Skin epidermis (tissue), 12 donors: ENCODE measurements at regions not wholly inside any gene's neighbourhood (a gene's known extent, or its start where the extent isn't known, plus 50 kb on each side); places are given as distances from the start of the nearest gene placed in this dataset.
"Not testable (repeated sequence)": the region's sequence is repeated elsewhere in the genome, so short reads cannot be mapped to it uniquely, and the experiment has no call there.

Experiments
- H3K27ac ChIP-seq, 21 experiments: fragments of 200-600 bp; sonication (generic) in 11 of 21; one replicate each; pipeline ENCODE4 v1.5.0; 2020; ENCODE audit warnings: mild to moderate bottlenecking in 3 of 21, inconsistent platforms in 2 of 21, moderate library complexity in 2 of 21
- H3K4me3 ChIP-seq, 7 experiments: fragments of 200-600 bp; sonication (generic) in 2 of 7; one replicate each; pipeline ENCODE4 v1.5.0; 2020; ENCODE audit warnings: inconsistent platforms in 2 of 7, mild to moderate bottlenecking in 2 of 7, moderate library complexity in 1 of 7

DNA sequence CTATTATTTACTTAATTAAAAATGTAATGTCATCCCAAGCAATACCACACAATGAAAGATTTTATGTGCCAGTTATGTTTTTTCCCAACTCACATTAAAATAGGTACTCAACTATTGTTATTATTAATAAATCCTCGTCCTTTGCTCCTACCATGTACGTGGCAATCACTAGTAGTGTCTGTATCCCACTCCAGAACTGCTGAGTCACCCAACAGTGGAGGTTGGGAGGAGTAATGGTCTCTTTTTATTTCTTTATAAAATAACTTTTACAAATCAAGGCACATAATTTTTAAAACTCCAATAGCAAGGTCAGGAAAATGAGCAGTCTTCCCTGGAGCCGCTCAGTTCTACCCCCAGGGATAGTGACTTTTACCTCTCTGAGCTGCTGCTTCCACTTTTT is 273.5 kb upstream of the PLPP4 start:
- Histone ChIP-seq H3K4me3 (no peak overlapping the region), H3K27ac (no peak overlapping the region)

GRCh38 chr10:120184547-120185337 is 272.3 kb upstream of the PLPP4 start:
- no peak overlapping the region for H3K4me3 ChIP-seq

DNA sequence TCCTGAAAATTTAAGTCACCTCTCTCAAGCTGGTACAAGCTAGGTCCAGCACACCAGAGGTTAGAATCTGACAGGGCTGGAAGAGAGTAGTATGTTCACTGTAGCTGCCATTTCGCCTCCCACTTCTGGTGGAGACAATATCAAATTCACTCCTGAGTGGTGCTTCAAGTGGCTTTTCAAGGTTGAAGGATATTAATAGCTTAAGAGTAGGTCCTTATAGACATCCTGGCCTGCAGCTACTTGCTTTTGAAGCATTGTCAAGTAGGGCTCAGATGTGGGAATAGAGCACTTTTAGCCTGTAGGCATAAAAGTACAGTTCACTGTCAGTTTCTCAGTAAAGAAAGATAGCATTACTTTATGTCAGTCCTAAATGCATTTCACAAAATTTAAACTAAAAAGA is 270.5 kb upstream of the PLPP4 start:
- Histone ChIP-seq H3K27ac (no peak overlapping the region), H3K4me3 (no peak overlapping the region)

More at GRCh38 chr10:120184547-120185337, 272.3 kb upstream of the PLPP4 start:
- no peak overlapping the region for H3K27ac ChIP-seq

DNA sequence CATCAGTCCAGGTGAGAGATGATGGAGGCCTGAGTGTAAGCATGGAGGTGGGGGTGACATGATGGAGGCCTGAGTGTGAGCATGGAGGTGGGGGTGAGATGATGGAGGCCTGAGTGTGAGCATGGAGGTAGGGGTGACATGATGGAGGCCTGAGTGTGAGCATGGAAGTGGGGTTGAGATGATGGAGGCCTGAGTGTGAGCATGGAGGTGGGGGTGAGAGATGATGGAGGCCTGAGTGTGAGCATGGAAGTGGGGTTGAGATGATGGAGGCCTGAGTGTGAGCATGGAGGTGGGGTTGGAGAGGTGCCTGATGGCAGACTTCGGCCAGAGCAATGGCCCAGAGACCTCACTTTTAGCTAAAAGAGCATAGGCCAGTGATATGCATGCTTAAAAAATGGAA is 269.9 kb upstream of the PLPP4 start:
- not testable (repeated sequence) for H3K27ac ChIP-seq, H3K4me3 ChIP-seq

GRCh38 chr10:120188950-120189349 is 268.1 kb upstream of the PLPP4 start:
- no peak overlapping the region for H3K27ac ChIP-seq
- no peak overlapping the region for H3K4me3 ChIP-seq

GRCh38 chr10:120195984-120196712 is 260.9 kb upstream of the PLPP4 start:
- Histone ChIP-seq H3K4me3 (no peak overlapping the region), H3K27ac (no peak overlapping the region)

DNA sequence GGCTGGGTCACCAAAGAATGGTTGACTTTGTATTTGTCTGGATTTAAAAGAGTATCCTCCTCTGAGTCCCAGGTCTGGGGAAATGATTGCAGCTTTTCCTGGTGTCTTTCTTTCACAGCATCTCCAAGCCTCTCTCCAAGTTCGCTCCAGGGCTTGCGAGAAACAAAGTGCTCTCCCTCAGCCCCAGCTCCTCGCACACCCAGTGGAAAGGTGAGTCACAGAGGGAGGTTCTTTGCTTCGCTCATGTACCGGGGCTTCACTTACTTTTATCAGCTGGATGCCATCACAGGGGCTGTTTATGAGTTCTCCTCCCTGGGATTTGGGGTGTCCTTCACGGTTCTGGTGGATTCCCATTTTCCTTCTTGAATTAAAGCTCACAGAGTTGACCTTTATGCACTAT is 252.2 kb upstream of the PLPP4 start:
- no peak overlapping the region for H3K4me3 ChIP-seq
- H3K27ac ChIP-seq: no peak overlapping the region

GRCh38 chr10:120205368-120206018 is 251.5 kb upstream of the PLPP4 start:
- no peak overlapping the region for H3K27ac ChIP-seq
- H3K4me3 ChIP-seq: no peak overlapping the region

GRCh38 chr10:120208488-120208887 is 248.5 kb upstream of the PLPP4 start:
- H3K27ac ChIP-seq: no peak overlapping the region

DNA sequence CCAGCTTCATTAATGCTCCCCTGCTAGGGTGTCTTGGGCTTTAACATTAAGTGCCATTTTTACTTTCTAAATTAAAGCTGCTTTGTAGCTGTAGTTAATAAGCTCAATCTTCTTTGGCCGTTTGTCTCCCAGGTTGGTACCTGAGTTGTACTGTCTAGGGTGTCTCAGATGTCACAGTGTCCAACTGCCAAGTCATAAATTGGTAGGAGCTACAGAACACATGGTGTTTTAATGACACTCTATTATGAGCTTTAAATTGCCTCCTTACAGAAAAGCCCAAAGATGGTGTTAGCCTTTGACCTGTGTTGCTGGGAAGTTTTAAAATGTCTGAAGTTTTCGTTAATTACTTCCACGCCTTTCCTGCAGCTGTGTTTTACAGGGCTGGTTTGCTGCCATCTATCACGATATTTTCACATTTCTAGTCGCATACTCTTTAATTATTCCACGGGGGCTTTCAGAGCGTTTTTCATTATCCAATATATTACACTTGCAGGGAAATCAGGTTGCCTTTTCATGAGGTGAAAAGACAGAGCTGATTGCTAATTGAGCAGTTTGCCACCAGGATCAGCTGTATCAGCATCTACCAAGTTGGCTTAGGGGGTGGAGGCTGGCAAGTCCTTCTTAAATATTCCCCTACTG is 247.8 kb upstream of the PLPP4 start:
- Histone ChIP-seq H3K27ac (no peak overlapping the region), H3K4me3 (no peak overlapping the region)

More at GRCh38 chr10:120208488-120208887, 248.5 kb upstream of the PLPP4 start:
- H3K4me3 ChIP-seq: no peak overlapping the region

GRCh38 chr10:120212275-120212674 is 244.8 kb upstream of the PLPP4 start:
- Histone ChIP-seq H3K4me3 (no peak overlapping the region), H3K27ac (no peak overlapping the region)

DNA sequence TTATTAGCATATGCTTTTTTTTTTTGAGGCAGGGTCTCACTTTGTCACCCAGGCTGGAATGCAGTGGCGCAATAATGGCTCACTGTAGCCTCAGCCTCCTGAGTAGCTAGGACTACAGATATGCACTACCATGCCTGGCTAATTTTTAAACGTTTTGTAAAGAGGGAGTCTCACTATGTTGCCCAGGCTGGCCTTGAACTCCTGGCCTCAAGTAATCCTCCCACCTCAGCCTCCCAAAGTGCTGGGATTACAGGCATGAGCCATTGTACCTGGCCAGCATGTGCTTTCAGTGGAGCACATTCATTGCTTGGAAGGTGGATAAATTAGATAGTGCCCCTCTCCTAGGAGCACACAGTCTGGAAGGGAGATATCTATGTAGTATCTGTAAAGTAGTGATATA is 243.7 kb upstream of the PLPP4 start:
- not testable (repeated sequence) for H3K27ac ChIP-seq, H3K4me3 ChIP-seq

DNA sequence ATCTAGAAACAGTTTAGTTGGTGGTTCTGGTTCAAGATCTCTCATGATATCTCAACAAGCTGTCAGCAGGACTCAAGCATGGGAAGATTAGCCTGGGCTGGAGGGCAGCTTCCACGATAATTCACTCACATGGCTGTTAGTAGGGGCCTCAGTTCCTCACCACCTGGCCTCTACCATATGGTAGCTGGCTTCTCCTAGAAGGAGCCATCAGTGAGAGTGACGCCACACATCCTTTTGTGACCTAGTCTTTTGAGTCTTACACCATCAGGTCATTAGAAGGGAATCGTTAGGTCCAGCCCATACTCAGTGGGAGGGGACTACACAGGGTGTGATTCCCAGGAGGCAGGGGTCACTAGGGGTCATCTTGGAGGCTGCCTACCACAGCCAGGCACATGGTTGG is 239.3 kb upstream of the PLPP4 start:
- H3K4me3 ChIP-seq: no peak overlapping the region
- H3K27ac ChIP-seq: no peak overlapping the region

GRCh38 chr10:120221873-120222485 is 235.0 kb upstream of the PLPP4 start:
- no peak overlapping the region for H3K27ac ChIP-seq
- H3K4me3 ChIP-seq: no peak overlapping the region

- no peak overlapping the region for H3K27ac ChIP-seq
- H3K4me3 ChIP-seq: no peak overlapping the region
These were observed 227.4 kb upstream of the PLPP4 start for GRCh38 chr10:120229641-120230040.

GRCh38 chr10:120239695-120240094 is 217.3 kb upstream of the PLPP4 start:
- H3K4me3 ChIP-seq, H3K27ac ChIP-seq: not testable (repeated sequence)

- Histone ChIP-seq H3K4me3 (no peak overlapping the region), H3K27ac (no peak overlapping the region)
These were observed 205.1 kb upstream of the PLPP4 start for GRCh38 chr10:120251821-120252442.

- Histone ChIP-seq H3K4me3 (no peak overlapping the region), H3K27ac (no peak overlapping the region)
These were observed 203.9 kb upstream of the PLPP4 start for GRCh38 chr10:120253131-120253530.

- H3K27ac ChIP-seq: no peak overlapping the region
- H3K4me3 ChIP-seq: no peak overlapping the region
These were observed 196.6 kb upstream of the PLPP4 start for GRCh38 chr10:120260456-120260855.
